ENCODE measurements at regions not wholly inside any gene's neighbourhood (a gene's known extent, or its start where the extent isn't known, plus 50 kb on each side); places are given as distances from the start of the nearest gene placed in this dataset.

DNA sequence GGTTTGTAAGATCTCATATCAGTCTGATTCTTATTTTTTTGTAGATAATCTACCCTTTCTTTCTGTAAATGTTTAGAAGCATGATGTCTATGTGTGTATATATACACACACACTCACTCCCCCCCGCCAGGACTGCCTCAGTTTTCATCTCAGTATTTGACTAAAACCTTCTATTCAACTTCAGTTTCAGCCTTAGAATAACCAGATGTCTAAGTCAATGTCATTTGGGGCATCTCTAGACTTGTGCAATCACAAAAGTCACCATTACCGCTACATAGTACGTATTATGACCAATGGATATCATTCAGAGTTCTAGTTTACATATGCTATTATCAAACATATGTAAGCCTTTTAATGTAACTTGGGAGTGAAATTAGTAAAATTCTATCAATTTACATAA is 53.3 kb upstream of the BOLA1 start:
- Histone ChIP-seq H3K9me3 (replicated peaks in 1 of 2; ENCODE audit: control insufficient read depth in 1 of 2, insufficient read depth in 1 of 2, low read length in 2 of 2) (no peaks in the 10 kb centered on the region), H3K4me3 (replicated peaks in 1 of 3; ENCODE audit: low read depth in 2 of 3, low read length in 3 of 3) (no peak overlapping the region), H3K4me2 (replicated peaks; ENCODE audit: extremely low read depth, low read length, poor library complexity, severe bottlenecking) (no peak overlapping the region), H3K27me3 (ENCODE audit: control insufficient read depth in 2 of 2, insufficient read depth in 2 of 2, low read length in 2 of 2) (no peaks in the 10 kb centered on the region), H3K9ac (ENCODE audit: insufficient read depth, low read length, poor library complexity, severe bottlenecking) (no peak overlapping the region), H3K36me3 (replicated peaks in 1 of 2; ENCODE audit: control insufficient read depth in 1 of 2, insufficient read depth in 2 of 2, low read length in 2 of 2) (peaks cover 0 to 15% of the 10 kb centered on the region in 2 donors), H3K4me1 (ENCODE audit: control insufficient read depth in 1 of 2, insufficient read depth in 2 of 2, low read length in 2 of 2) (peaks cover 49 to 65% of the 10 kb centered on the region in 2 donors), H2AFZ (ENCODE audit: insufficient read depth, low read depth, low read length, poor library complexity, severe bottlenecking) (no peak overlapping the region), H3K79me2 (ENCODE audit: insufficient read depth, low read length) (peaks cover 70% of the 10 kb centered on the region), H3K27ac (ENCODE audit: low read depth in 1 of 2, low read length in 2 of 2) (no peak overlapping the region), H4K20me1 (ENCODE audit: insufficient read depth, low read length) (peaks cover 9% of the 10 kb centered on the region)
- Mint-ChIP-seq H3K4me3 (no peak overlapping the region), H3K27me3 (ENCODE audit: low read depth in 3 of 3) (no peaks in the 10 kb centered on the region), H3K4me1 (peaks cover 60% of the 10 kb centered on the region), H3K36me3 (peaks cover 16 to 28% of the 10 kb centered on the region in 2 donors), H3K9me3 (no peaks in the 10 kb centered on the region), H3K27ac (peak overlapping the region in 2 of 7 donors; percentile 12 to 34)
- DNase-seq: peak in 1 of 3 donors; percentile 19
- WGBS (ENCODE audit: insufficient coverage): no CpG with 5 or more reads among the region's 3 CpGs
- TF ChIP-seq, protein P1, sequence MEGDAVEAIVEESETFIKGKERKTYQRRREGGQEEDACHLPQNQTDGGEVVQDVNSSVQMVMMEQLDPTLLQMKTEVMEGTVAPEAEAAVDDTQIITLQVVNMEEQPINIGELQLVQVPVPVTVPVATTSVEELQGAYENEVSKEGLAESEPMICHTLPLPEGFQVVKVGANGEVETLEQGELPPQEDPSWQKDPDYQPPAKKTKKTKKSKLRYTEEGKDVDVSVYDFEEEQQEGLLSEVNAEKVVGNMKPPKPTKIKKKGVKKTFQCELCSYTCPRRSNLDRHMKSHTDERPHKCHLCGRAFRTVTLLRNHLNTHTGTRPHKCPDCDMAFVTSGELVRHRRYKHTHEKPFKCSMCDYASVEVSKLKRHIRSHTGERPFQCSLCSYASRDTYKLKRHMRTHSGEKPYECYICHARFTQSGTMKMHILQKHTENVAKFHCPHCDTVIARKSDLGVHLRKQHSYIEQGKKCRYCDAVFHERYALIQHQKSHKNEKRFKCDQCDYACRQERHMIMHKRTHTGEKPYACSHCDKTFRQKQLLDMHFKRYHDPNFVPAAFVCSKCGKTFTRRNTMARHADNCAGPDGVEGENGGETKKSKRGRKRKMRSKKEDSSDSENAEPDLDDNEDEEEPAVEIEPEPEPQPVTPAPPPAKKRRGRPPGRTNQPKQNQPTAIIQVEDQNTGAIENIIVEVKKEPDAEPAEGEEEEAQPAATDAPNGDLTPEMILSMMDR (IDR thresholded peaks at IDR 0.05): no peak
- intact Hi-C loops (cut with micrococcal nuclease): no loop called here

DNA sequence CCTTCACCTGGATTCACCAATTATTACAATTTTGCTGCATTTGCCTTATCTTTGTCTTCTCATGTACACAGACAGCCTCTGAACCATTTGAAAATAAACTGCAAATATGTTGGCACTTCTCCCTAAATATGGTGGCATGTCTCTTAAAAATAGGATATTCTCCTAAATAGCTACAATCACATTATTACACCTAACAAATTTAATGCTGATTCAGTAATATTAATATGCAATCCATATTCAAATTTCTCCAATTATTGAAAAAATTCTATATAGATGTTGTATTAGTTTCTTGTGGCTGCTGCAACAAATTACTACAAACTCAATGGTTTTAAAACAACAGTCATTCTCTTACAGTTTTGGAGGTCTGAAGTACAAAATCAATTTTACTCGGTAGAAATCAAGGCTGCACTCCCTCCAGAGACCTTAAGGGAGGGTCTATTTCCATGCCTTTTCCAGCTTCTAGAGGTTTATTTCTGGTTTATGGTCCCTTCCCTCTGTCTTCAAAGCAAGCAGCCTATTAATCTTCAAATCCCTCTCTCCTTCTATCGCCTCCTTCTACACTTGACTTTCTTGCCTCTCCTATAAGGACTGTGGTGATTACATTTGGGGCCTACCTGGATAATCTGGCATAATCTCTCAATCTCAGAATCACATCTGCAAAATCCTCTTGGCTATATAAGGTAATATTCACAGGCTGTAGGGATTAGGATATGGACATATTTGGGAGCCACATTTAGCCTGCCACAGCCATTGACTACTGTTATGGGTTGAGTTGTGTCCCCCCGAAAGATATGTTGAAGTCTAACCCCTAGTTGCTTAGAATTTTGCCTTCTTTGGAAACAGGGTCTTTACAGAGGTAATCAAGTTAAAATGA is 52.5 kb upstream of the BOLA1 start:
- Histone ChIP-seq H3K9me3 (replicated peaks in 1 of 2; ENCODE audit: control insufficient read depth in 1 of 2, insufficient read depth in 1 of 2, low read length in 2 of 2) (no peaks in the 10 kb centered on the region), H3K9ac (ENCODE audit: insufficient read depth, low read length, poor library complexity, severe bottlenecking) (no peak overlapping the region), H4K20me1 (ENCODE audit: insufficient read depth, low read length) (peaks cover 9% of the 10 kb centered on the region), H3K27me3 (ENCODE audit: control insufficient read depth in 2 of 2, insufficient read depth in 2 of 2, low read length in 2 of 2) (no peaks in the 10 kb centered on the region), H3K27ac (ENCODE audit: low read depth in 1 of 2, low read length in 2 of 2) (no peak overlapping the region), H3K36me3 (replicated peaks in 1 of 2; ENCODE audit: control insufficient read depth in 1 of 2, insufficient read depth in 2 of 2, low read length in 2 of 2) (peaks cover 0 to 15% of the 10 kb centered on the region in 2 donors), H3K4me3 (replicated peaks in 1 of 3; ENCODE audit: low read depth in 2 of 3, low read length in 3 of 3) (peak overlapping the region in 1 of 3 experiments; percentile 8), H3K4me1 (ENCODE audit: control insufficient read depth in 1 of 2, insufficient read depth in 2 of 2, low read length in 2 of 2) (peaks cover 49 to 65% of the 10 kb centered on the region in 2 donors), H3K79me2 (ENCODE audit: insufficient read depth, low read length) (peaks cover 70% of the 10 kb centered on the region), H2AFZ (ENCODE audit: insufficient read depth, low read depth, low read length, poor library complexity, severe bottlenecking) (no peak overlapping the region), H3K4me2 (replicated peaks; ENCODE audit: extremely low read depth, low read length, poor library complexity, severe bottlenecking) (no peak overlapping the region)
- Mint-ChIP-seq H3K27ac (peak overlapping the region in 2 of 7 donors; percentile 2 to 29), H3K9me3 (no peaks in the 10 kb centered on the region), H3K4me3 (no peak overlapping the region), H3K27me3 (ENCODE audit: low read depth in 3 of 3) (no peaks in the 10 kb centered on the region), H3K36me3 (peaks cover 16 to 28% of the 10 kb centered on the region in 2 donors), H3K4me1 (peaks cover 60% of the 10 kb centered on the region)
- no peak for DNase-seq
- no CpG with 5 or more reads among the region's 3 CpGs for WGBS (ENCODE audit: insufficient coverage)
- intact Hi-C loops (cut with micrococcal nuclease): no loop called here
- TF ChIP-seq, protein P1 (IDR thresholded peaks at IDR 0.05): no peak

All from CD14-positive monocyte (primary cell).